RPMI7951 (cell line): ENCODE measurements at regions not wholly inside any gene's neighbourhood (a gene's known extent, or its start where the extent isn't known, plus 50 kb on each side); places are given as distances from the start of the nearest gene placed in this dataset.

Experiments
- DNase-seq: peaks from one replicate; pipeline ENCODE4 v3.0.0-alpha.2; 2012; ENCODE audit warnings: low read depth

GRCh38 chr16:6286176-6286575 lies 1046.5 kb upstream of the RBFOX1 start:
- no peak for DNase-seq

DNA sequence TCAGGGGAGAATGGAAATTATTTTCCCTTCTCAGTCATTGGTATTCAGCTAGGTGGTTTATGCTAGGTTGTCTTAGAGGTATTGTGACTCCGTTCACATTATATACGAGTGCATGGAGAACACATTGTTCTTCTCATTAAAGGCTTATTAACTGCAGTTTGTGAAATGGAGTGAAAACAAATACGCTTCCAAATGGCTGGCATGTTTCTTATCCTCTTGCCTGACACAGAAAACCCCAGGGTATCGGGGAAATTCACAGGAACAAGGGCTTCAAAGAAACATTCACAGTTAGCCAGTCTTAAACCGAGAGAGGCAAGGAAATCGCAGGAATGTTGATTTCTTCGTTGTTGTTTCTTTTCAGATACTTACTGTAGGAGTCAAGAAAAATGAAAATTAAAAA lies 1047.9 kb upstream of the RBFOX1 start:
- DNase-seq, result no peak

DNA sequence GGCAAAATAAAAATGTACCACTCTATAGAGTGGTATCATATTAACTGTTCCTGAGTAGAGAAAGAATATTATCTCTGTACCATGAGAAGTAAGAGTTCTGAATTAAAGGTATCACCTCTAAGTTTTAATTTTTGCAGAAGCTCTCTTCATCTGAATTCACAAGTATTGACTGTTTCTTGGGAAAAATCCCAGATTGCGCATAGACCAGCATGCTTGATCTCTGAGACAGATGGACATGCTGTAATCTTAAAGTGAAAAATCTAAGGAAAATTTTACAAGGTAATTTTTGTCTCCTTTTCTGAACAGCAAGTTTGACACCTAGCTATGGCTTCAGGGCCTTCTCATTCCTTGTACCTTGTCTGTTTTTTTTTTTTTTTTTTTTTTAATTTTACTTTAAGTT lies 1050.7 kb upstream of the RBFOX1 start:
- DNase-seq, result no peak

GRCh38 chr16:6281274-6281673 lies 1051.4 kb upstream of the RBFOX1 start:
- DNase-seq, result no peak

DNA sequence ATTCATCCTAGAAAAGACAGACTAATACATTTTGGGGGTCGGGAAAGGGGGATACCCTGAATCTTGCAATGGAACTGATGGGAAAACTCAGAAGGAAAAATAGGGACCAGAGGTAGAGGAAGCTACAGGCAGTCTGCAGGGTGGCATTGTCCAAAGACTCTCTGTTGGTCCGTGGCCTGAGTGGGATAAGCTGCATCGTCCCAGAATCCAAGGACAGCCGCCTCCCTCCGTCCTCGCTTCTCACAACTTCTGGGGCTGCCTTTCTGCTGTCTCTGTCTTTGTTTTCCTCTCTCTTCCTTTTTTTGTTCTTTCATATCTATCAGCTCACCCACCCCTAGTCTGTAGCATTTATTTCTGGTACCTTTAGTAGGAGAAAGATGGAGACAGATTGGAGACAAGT lies 1052.6 kb upstream of the RBFOX1 start:
- no peak for DNase-seq

DNA sequence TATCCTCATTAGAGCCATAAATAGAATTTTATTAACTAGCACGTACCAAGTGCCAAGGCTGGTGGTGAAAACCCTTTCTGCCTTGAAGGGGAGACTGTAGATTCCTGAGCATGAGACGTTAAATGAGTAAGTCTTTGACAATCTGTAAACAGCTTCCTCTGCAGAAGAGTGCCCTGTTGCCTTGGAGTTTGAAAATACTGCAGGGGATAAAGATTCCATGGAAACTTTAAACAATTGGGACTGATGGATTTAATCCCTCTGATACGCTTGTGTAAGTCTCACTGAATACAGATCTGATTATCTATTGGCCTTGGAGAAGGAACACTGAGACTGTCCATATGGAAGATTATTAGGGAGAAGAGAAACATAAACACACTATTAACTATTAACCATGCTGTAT lies 1053.4 kb upstream of the RBFOX1 start:
- no peak for DNase-seq

DNA sequence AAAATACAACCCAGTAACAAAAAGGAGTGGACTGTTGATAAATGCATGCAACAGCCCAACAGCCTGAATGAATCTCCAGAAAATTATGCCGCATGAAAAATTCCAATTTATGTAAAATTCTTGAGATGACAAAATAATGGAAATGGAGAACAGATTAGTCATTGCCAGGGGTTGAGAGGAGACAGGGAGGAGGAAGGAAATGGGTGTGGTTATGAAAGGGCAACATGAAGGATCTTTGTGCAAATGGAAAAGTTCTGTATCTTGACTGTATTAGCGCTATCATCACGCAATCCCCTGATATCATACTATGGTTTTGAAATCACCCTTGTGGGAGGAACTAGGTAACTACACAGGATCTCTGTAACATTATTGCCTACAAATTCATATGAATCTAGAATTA lies 1058.3 kb upstream of the RBFOX1 start:
- DNase-seq, result no peak

GRCh38 chr16:6267682-6268081 lies 1065.0 kb upstream of the RBFOX1 start:
- no peak for DNase-seq

DNA sequence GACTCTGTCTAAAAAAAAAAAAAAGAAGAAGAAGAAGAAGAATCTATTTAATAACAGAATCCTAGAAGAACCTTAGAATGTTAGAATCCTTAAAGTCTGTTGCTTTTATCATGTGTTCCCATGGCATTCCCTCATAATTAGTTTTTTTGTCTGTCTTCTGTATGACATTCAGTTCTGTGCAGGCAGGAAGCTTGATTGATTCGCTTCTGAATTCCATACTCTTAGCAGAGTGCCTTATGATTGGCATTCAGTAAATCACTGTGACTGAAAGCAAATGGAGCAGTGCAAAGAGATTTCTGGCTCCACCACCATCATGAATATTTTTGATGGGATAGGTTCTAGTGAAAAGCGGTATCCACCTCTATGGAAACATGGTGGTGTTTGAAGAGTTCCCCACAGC lies 1065.9 kb upstream of the RBFOX1 start:
- DNase-seq, result no peak

DNA sequence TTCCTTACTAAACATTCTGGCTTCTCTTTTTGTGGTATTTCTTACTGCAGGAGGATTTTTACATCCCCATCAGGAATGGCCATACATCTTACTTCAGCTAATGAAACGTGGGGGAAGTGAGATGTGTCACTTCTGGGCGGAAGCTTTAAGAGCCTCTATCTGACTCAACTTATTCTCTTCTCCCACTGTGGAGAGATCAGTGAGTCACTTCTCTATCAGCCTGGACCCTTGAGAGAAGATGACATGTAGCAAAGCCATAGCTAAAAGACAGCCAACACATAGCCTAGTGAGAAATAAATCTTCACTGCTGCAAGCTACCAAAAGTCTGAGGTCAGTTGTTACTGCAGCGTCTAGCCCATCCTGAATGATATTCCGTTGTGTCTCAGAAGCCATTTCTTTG lies 1066.7 kb upstream of the RBFOX1 start:
- DNase-seq, result no peak

GRCh38 chr16:6258056-6258455 lies 1074.6 kb upstream of the RBFOX1 start:
- no peak for DNase-seq

- no peak for DNase-seq
These were observed 1080.1 kb upstream of the RBFOX1 start for GRCh38 chr16:6252541-6252940.

GRCh38 chr16:6250511-6250910 lies 1082.1 kb upstream of the RBFOX1 start:
- DNase-seq, result no peak

GRCh38 chr16:6249863-6250262 lies 1082.8 kb upstream of the RBFOX1 start:
- DNase-seq, result no peak

GRCh38 chr16:6248199-6248598 lies 1084.4 kb upstream of the RBFOX1 start:
- no peak for DNase-seq

DNA sequence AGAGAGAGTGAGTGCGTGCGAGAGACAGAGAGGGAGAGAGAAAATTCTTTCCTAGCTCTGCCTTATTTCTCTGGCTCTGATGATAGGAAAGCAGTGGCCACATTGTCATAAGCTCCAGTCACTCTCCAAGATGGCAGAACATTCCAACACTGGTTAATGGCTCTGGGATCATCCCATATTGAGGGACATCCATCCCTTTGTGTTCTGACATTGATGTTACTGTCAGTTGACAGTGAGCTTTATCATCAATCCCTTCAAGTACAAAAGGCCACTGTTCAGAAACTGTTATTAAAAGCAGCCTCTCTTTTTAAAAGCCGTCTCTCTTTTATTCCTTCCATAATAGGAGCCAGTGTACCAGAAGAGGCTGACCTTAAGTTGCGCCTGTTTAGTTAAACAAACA lies 1084.9 kb upstream of the RBFOX1 start:
- DNase-seq, result no peak

DNA sequence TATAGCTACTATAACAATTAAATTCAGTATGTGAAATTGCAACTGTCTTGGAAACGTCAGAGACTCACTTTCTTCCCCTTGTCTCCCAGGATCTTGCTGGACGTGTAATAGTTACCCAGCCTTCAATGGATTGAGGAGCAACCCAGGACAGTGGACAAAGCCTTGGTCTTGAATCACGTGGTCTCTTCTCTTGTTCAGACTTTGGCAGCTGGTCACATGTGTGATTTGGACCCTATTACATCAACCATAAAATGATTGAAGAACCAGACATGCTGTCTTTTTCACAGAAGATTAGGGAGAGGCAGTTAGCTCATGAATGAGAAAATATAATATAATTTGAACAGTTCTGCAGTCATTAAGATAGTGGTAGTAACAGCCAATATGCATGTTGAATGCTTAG lies 1085.5 kb upstream of the RBFOX1 start:
- no peak for DNase-seq

- DNase-seq, result no peak
These were observed 1086.4 kb upstream of the RBFOX1 start for GRCh38 chr16:6246266-6246665.

- DNase-seq, result no peak
These were observed 1100.6 kb upstream of the RBFOX1 start for GRCh38 chr16:6232056-6232455.

DNA sequence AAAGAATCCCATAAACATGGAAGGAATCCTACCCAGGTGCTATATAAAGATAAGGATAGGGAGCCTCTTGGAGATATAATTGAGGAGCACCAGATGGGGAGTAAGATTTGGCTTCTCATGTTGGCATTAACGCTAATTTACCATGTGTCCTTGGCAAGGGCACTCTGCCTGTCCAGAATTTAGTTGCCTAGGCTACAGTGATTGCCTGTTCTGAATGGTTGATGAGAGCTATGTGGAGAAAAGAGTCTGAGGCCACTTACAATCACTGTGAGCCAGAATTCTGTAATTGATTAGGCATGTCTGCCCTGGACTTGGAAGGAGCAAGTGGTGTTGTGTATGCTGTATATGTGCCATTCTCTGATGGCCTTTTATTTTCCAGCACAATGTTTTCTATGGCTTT lies 1101.2 kb upstream of the RBFOX1 start:
- no peak for DNase-seq

DNA sequence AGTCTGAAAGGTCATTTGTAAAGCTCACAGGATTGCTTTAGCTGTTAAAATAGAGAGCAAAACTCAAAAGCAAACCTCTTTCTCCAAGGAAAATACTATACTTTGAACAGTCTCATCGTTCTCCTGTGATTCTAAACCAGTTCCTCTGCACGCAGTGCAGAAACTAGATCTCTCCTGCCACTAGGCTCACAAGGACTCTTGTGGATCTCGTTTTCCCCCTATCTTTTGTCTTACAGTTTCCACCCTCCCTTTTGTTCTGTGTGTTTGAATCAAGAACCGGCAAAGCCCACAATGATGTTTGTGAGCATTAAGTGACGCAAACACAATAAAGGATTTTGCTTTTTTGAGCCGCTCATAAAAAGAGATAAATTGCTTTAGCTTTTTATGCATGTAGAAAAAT lies 1103.5 kb upstream of the RBFOX1 start:
- DNase-seq, result no peak

DNA sequence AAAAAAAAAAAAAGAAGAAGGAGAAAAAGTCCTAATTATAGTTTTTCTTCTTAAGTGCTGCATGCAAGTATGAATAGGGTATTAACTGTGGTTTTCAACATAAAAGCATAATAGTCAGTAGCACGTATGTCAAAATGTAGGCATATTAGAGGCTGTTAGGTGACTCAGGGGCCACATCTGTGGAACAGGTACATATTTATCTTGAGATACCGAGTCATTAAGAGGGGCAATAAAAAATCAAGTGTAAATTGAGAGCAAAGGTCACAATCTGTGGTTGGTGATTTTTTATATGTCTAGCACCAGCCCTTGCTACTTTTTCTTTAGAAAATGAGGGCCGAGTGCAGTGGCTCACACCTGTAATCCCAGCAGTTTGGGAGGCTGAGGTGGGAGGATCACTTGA lies 1113.8 kb upstream of the RBFOX1 start:
- no peak for DNase-seq

GRCh38 chr16:6216836-6217235 lies 1115.8 kb upstream of the RBFOX1 start:
- DNase-seq, result no peak

GRCh38 chr16:6211644-6212043 lies 1114.0 kb upstream of the EEF2KMT start:
- no peak for DNase-seq

DNA sequence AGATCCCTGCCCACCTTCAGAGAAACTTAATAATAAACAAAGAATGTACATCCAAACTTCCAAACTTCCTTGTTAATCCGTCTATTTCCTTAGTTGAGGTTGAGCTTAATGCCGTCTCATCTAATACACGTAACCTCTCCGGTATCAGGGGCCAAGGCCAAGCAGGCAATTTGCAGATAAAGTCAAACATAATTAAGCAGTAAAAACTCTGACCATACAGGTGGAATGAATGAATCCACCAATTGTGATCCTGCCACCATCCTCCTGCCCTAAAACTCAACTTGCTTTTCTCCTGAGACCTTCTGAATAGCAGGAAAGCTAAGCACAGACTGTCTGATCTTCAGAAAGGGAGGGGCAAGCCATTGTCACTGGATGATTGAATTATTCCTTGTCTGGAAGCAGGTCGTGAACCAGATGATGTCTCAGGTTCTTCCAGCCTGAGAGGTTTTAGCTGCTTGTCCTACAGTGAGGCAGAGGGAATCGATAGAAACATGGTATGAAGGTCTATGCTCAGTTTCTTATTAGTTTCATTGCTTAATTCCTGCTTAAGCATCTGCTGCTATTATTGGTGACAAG lies 1111.8 kb upstream of the EEF2KMT start:
- no peak for DNase-seq
